ENCODE measurements at regions not wholly inside any gene's neighbourhood (a gene's known extent, or its start where the extent isn't known, plus 50 kb on each side); places are given as distances from the start of the nearest gene placed in this dataset.

DNA sequence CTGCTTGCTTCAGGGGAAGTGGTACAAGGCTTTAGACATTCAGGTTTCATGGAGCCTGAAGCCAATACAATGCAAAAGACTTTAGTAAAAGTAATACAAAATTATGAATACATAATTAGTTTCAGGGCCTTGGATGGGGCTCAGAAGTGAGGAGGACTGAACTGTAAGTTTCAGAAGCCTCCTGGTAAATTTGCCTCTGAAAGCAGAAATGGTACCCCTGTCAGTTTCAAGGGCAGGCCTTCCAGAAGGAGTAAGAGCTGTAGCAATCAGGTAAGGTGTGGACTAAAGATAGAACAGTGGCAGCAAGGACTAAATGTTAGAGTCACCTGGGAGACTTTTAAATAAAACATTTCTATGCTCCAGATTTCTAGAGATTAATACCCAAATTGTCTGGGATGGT, 402.5 kb upstream of the GOLIM4 start:
- Histone ChIP-seq H3K36me3 (ENCODE audit: control insufficient read depth in 5 of 5, insufficient read depth in 5 of 5, low read length in 5 of 5) (no peaks in the 10 kb centered on the region), H3K9ac (ENCODE audit: low read length in 5 of 5) (no peak overlapping the region), H3K4me1 (ENCODE audit: control insufficient read depth in 5 of 5, insufficient read depth in 5 of 5, low read length in 5 of 5) (peaks cover 0 to 7% (median 0%) of the 10 kb centered on the region in 5 donors), H3K27ac (ENCODE audit: low read depth, low read length) (no peak overlapping the region), H3K9me3 (ENCODE audit: control insufficient read depth in 5 of 5, low read length in 5 of 5) (no peaks in the 10 kb centered on the region), H3K27me3 (ENCODE audit: control insufficient read depth in 5 of 5, insufficient read depth in 4 of 5, low read length in 5 of 5) (no peaks in the 10 kb centered on the region), H3K4me3 (ENCODE audit: low read depth in 1 of 5, low read length in 5 of 5) (no peak overlapping the region)

DNA sequence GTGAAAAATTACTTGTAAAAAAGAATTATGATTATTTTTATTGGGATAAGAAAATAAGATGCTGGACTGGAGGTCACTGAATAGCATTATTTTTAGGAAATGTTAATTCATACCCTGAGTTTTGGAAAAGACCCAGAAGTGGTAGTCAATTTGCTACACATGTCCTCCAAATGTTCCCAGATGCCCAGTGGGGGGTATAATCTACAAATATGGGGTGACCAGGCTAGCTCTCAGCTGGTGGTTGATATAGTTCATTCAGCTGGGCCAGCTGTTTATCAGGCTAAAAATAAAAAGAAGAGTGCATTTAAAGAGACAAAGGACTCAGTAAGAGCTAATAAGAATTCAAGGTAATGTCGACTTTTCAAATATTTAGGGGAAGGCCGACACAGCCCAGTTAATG, 402.0 kb upstream of the GOLIM4 start:
- H3K27me3 ChIP-seq (ENCODE audit: control insufficient read depth in 5 of 5, insufficient read depth in 4 of 5, low read length in 5 of 5), result no peaks in the 10 kb centered on the region
- H3K36me3 ChIP-seq (ENCODE audit: control insufficient read depth in 5 of 5, insufficient read depth in 5 of 5, low read length in 5 of 5), result no peaks in the 10 kb centered on the region
- no peak overlapping the region for H3K9ac ChIP-seq (ENCODE audit: low read length in 5 of 5)
- peaks cover 0 to 7% (median 0%) of the 10 kb centered on the region in 5 donors for H3K4me1 ChIP-seq (ENCODE audit: control insufficient read depth in 5 of 5, insufficient read depth in 5 of 5, low read length in 5 of 5)
- H3K9me3 ChIP-seq (ENCODE audit: control insufficient read depth in 5 of 5, low read length in 5 of 5), result no peaks in the 10 kb centered on the region
- no peak overlapping the region for H3K4me3 ChIP-seq (ENCODE audit: low read depth in 1 of 5, low read length in 5 of 5)
- H3K27ac ChIP-seq (ENCODE audit: low read depth, low read length), result no peak overlapping the region

DNA sequence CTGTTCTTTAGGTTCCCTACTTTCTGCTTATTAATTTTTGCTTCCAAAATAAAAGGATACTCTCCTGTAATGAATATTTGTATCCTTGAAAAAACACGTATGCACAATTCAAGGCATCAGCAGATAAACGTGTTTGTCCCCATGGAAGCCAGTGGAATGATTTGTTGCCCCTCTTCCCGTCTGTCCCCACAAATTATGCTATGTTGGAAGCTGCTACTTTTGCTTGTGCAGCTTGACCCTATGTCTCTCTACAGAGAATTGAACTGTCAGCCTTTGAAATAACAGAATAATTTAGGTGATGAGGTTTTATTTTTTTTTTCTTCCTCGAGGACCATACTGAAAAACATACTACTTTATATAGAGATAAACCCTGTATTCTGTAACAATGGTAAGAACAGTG, 401.5 kb upstream of the GOLIM4 start:
- Histone ChIP-seq H3K9me3 (ENCODE audit: control insufficient read depth in 5 of 5, low read length in 5 of 5) (no peaks in the 10 kb centered on the region), H3K9ac (ENCODE audit: low read length in 5 of 5) (no peak overlapping the region), H3K27ac (ENCODE audit: low read depth, low read length) (no peak overlapping the region), H3K27me3 (ENCODE audit: control insufficient read depth in 5 of 5, insufficient read depth in 4 of 5, low read length in 5 of 5) (no peaks in the 10 kb centered on the region), H3K36me3 (ENCODE audit: control insufficient read depth in 5 of 5, insufficient read depth in 5 of 5, low read length in 5 of 5) (no peaks in the 10 kb centered on the region), H3K4me1 (ENCODE audit: control insufficient read depth in 5 of 5, insufficient read depth in 5 of 5, low read length in 5 of 5) (peaks cover 0 to 7% (median 0%) of the 10 kb centered on the region in 5 donors), H3K4me3 (ENCODE audit: low read depth in 1 of 5, low read length in 5 of 5) (no peak overlapping the region)

DNA sequence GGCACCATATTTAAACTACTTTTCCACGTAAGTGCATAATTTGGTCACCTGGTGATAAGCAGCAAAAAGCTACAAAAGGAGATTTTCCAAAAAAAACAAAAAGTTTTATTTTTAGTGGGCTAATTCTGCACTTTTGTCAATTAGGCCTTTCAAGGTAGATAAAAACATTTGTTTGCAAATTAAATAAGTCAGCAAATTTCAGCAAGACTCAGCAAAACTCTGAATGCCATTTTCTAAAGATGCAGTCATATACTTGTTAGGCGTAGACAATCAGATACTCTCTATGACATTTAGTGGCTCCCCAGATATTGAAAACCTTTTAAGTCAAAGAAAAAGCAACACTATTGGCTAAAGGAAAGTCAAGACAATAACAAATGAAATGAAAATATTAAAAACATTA, 400.2 kb upstream of the GOLIM4 start:
- no peak overlapping the region for H3K9ac ChIP-seq (ENCODE audit: low read length in 5 of 5)
- no peaks in the 10 kb centered on the region for H3K36me3 ChIP-seq (ENCODE audit: control insufficient read depth in 5 of 5, insufficient read depth in 5 of 5, low read length in 5 of 5)
- no peaks in the 10 kb centered on the region for H3K27me3 ChIP-seq (ENCODE audit: control insufficient read depth in 5 of 5, insufficient read depth in 4 of 5, low read length in 5 of 5)
- peaks cover 0 to 7% (median 0%) of the 10 kb centered on the region in 5 donors for H3K4me1 ChIP-seq (ENCODE audit: control insufficient read depth in 5 of 5, insufficient read depth in 5 of 5, low read length in 5 of 5)
- H3K4me3 ChIP-seq (ENCODE audit: low read depth in 1 of 5, low read length in 5 of 5), result no peak overlapping the region
- no peak overlapping the region for H3K27ac ChIP-seq (ENCODE audit: low read depth, low read length)
- H3K9me3 ChIP-seq (ENCODE audit: control insufficient read depth in 5 of 5, low read length in 5 of 5), result no peaks in the 10 kb centered on the region

DNA sequence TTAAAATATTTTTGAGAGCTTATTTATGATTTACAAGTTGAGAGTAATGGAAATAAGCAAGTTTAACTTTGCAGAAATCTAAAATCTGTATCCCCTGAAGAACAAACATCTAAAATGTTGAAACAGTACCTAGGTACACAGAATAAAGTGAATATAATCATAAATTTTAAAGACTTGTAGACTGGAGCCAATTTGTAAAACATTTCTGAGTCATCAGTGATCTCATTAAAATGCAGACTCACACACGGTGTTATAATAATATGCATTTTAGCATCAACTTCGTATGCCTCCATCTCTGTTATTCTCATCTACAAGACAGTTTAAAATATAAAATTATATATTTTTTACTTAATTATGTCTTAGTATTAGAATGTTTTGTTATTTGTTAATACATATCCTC, 399.5 kb upstream of the GOLIM4 start:
- Histone ChIP-seq H3K27ac (ENCODE audit: low read depth, low read length) (no peak overlapping the region), H3K36me3 (ENCODE audit: control insufficient read depth in 5 of 5, insufficient read depth in 5 of 5, low read length in 5 of 5) (no peaks in the 10 kb centered on the region), H3K4me3 (ENCODE audit: low read depth in 1 of 5, low read length in 5 of 5) (no peak overlapping the region), H3K9me3 (ENCODE audit: control insufficient read depth in 5 of 5, low read length in 5 of 5) (no peaks in the 10 kb centered on the region), H3K27me3 (ENCODE audit: control insufficient read depth in 5 of 5, insufficient read depth in 4 of 5, low read length in 5 of 5) (no peaks in the 10 kb centered on the region), H3K4me1 (ENCODE audit: control insufficient read depth in 5 of 5, insufficient read depth in 5 of 5, low read length in 5 of 5) (peaks cover 0 to 7% (median 0%) of the 10 kb centered on the region in 5 donors), H3K9ac (ENCODE audit: low read length in 5 of 5) (no peak overlapping the region)

DNA sequence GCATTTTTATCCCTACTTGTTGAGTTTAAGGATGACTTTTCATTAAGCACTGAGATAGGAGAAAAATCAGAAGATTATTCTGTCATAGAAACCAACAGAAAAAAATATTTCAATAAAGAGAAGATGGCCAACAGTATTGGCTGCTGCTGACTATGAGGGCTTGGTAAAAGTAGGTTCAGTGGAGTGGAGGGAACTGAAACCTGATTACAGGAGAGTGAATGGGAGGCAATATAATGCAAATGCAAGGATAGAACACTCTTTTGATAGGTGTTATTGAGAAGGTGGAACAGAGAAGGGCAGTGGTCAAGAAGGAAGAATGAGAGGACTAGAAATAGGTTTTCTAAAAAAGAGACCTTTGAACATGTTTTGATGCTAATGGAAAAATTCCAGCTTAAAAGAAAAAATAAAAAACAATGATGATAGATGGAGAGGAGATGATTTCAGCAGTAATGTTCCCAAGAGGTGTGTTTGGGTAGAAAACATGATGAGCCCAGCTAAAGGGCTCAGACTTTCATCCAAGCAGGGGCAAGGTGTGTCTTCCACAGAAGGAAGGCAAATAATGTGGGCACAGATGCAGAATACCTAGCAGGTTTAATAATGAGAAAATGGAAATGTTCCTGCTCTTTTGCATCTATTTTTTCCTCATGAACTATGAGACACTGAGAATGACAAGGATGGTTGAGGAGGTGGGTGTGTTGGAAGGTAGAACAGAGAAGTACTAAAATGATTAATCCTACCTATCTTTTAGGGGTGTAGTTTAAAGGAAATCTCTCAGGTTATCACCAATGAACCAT, 397.9 kb upstream of the GOLIM4 start:
- Histone ChIP-seq H3K36me3 (ENCODE audit: control insufficient read depth in 5 of 5, insufficient read depth in 5 of 5, low read length in 5 of 5) (no peaks in the 10 kb centered on the region), H3K4me3 (ENCODE audit: low read depth in 1 of 5, low read length in 5 of 5) (no peak overlapping the region), H3K27me3 (ENCODE audit: control insufficient read depth in 5 of 5, insufficient read depth in 4 of 5, low read length in 5 of 5) (no peaks in the 10 kb centered on the region), H3K9ac (ENCODE audit: low read length in 5 of 5) (no peak overlapping the region), H3K9me3 (ENCODE audit: control insufficient read depth in 5 of 5, low read length in 5 of 5) (no peaks in the 10 kb centered on the region), H3K27ac (ENCODE audit: low read depth, low read length) (no peak overlapping the region), H3K4me1 (ENCODE audit: control insufficient read depth in 5 of 5, insufficient read depth in 5 of 5, low read length in 5 of 5) (peaks cover 0 to 7% (median 0%) of the 10 kb centered on the region in 5 donors)

DNA sequence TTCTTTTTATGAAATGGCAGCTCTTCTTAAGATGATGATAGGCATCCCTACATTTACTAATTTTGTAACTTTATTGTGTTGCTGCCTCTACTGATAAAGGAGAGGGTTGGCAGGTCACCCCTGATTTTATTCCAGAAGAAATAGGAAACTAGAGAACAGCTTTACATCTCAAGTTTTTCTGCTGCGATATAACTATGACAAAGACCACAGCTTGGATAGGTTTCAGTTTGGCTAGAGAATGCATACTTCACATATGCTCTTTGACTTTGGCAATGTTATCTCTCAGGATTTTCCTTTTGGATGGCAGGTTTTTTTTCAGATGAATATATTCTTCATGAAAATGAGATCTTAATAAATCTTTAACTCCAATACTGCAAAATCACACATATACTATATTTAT, 395.3 kb upstream of the GOLIM4 start:
- Histone ChIP-seq H3K27ac (ENCODE audit: low read depth, low read length) (no peak overlapping the region), H3K4me1 (ENCODE audit: control insufficient read depth in 5 of 5, insufficient read depth in 5 of 5, low read length in 5 of 5) (no peaks in the 10 kb centered on the region), H3K36me3 (ENCODE audit: control insufficient read depth in 5 of 5, insufficient read depth in 5 of 5, low read length in 5 of 5) (no peaks in the 10 kb centered on the region), H3K4me3 (ENCODE audit: low read depth in 1 of 5, low read length in 5 of 5) (no peak overlapping the region), H3K9me3 (ENCODE audit: control insufficient read depth in 5 of 5, low read length in 5 of 5) (no peaks in the 10 kb centered on the region), H3K9ac (ENCODE audit: low read length in 5 of 5) (no peak overlapping the region), H3K27me3 (ENCODE audit: control insufficient read depth in 5 of 5, insufficient read depth in 4 of 5, low read length in 5 of 5) (no peaks in the 10 kb centered on the region)

DNA sequence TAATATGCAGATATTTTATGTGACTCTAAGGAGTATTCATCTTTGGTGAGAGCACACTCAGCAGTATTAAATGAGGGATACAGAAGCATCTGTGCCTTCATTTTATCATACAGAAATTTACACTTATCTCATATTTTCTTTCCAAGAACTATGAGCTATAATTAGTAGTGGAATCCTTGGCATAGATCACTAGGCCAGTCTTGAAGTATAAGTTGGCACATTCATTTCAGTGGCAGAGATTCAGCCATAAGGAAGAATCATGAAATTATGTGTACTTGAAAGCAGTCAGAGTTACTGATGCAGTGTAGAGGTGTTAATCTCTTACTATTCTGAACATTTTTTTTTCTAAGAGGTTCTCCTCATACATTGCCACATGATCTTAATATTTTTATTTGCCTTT, 393.6 kb upstream of the GOLIM4 start:
- Histone ChIP-seq H3K9ac (ENCODE audit: low read length in 5 of 5) (no peak overlapping the region), H3K9me3 (ENCODE audit: control insufficient read depth in 5 of 5, low read length in 5 of 5) (no peaks in the 10 kb centered on the region), H3K27ac (ENCODE audit: low read depth, low read length) (no peak overlapping the region), H3K4me1 (ENCODE audit: control insufficient read depth in 5 of 5, insufficient read depth in 5 of 5, low read length in 5 of 5) (no peaks in the 10 kb centered on the region), H3K27me3 (ENCODE audit: control insufficient read depth in 5 of 5, insufficient read depth in 4 of 5, low read length in 5 of 5) (no peaks in the 10 kb centered on the region), H3K36me3 (ENCODE audit: control insufficient read depth in 5 of 5, insufficient read depth in 5 of 5, low read length in 5 of 5) (no peaks in the 10 kb centered on the region), H3K4me3 (ENCODE audit: low read depth in 1 of 5, low read length in 5 of 5) (no peak overlapping the region)

DNA sequence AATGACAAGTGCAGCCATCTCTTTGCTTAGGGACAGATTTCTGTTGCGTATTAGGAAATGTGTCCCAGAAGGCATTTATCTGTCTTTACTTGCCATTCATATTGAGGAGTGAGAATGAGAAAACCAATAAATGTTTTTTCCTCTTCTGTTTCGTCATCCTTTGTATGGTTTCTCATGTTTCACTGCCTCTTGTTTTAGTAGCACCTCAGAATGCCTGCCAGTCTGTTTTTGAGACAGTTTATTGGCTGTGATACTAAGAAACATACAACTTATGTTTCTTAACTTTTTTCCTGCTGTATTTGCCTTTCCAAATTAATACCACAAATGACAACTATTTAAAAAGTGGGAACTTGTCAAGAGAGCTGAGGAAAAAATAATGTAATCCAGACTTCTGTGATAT, 390.2 kb upstream of the GOLIM4 start:
- H3K4me3 ChIP-seq (ENCODE audit: low read depth in 1 of 5, low read length in 5 of 5), result no peak overlapping the region
- H3K9ac ChIP-seq (ENCODE audit: low read length in 5 of 5), result no peak overlapping the region
- H3K4me1 ChIP-seq (ENCODE audit: control insufficient read depth in 5 of 5, insufficient read depth in 5 of 5, low read length in 5 of 5), result no peaks in the 10 kb centered on the region
- no peaks in the 10 kb centered on the region for H3K36me3 ChIP-seq (ENCODE audit: control insufficient read depth in 5 of 5, insufficient read depth in 5 of 5, low read length in 5 of 5)
- no peak overlapping the region for H3K27ac ChIP-seq (ENCODE audit: low read depth, low read length)
- no peaks in the 10 kb centered on the region for H3K9me3 ChIP-seq (ENCODE audit: control insufficient read depth in 5 of 5, low read length in 5 of 5)
- no peaks in the 10 kb centered on the region for H3K27me3 ChIP-seq (ENCODE audit: control insufficient read depth in 5 of 5, insufficient read depth in 4 of 5, low read length in 5 of 5)

DNA sequence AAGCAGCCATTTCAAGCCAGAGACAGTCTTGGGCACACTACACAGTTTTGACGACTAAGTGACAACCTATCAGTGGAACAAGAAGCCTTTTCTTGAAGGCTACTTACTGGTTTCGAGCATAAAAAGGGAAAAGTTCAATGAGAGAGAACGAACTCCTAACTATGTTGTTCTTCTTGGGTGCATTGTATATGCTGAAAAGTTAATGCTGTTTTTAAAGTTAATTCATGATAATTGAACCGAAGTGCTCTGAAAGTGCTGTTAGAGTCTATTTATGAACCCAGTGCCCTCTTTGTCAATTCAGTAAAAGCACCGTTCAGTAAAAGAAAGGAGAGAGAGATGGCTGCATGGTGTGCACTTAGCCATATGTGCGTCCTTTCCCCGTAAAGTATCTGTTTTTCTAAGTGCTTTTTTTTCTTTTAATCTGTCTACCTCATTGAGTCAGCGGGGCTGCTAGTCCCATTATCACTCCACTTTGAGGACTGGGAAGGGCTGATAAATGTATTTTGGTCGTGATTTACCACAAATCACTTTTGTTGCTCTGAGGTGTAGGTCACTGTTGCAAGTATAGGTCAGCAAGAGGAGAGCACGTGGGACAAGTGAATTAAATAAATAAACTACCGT, 380.7 kb upstream of the GOLIM4 start:
- no peaks in the 10 kb centered on the region for H3K9me3 ChIP-seq (ENCODE audit: control insufficient read depth in 5 of 5, low read length in 5 of 5)
- no peak overlapping the region for H3K9ac ChIP-seq (ENCODE audit: low read length in 5 of 5)
- no peak overlapping the region for H3K27ac ChIP-seq (ENCODE audit: low read depth, low read length)
- no peaks in the 10 kb centered on the region for H3K36me3 ChIP-seq (ENCODE audit: control insufficient read depth in 5 of 5, insufficient read depth in 5 of 5, low read length in 5 of 5)
- H3K27me3 ChIP-seq (ENCODE audit: control insufficient read depth in 5 of 5, insufficient read depth in 4 of 5, low read length in 5 of 5), result no peaks in the 10 kb centered on the region
- H3K4me3 ChIP-seq (ENCODE audit: low read depth in 1 of 5, low read length in 5 of 5), result no peak overlapping the region
- H3K4me1 ChIP-seq (ENCODE audit: control insufficient read depth in 5 of 5, insufficient read depth in 5 of 5, low read length in 5 of 5), result peaks cover 0 to 12% (median 0%) of the 10 kb centered on the region in 5 donors
